ENCODE measurements at regions not wholly inside any gene's neighbourhood (a gene's known extent, or its start where the extent isn't known, plus 50 kb on each side); places are given as distances from the start of the nearest gene placed in this dataset.

GRCh38 chr14:84894254-84894653 is 635.7 kb upstream of the FLRT2 start:
- Histone ChIP-seq H3K4me1 (no peaks in the 10 kb centered on the region), H3K27ac (no peak overlapping the region), H3K9me3 (no peaks in the 10 kb centered on the region), H3K36me3 (no peaks in the 10 kb centered on the region), H3K27me3 (no peaks in the 10 kb centered on the region), H3K4me3 (no peak overlapping the region)
- no peak for TF ChIP-seq CTCF (IDR thresholded peaks at IDR 0.05)
- intact Hi-C loops (cut with DNase I), result no loop called here
- ATAC-seq (no peak), DNase-seq (no peak)

- H3K9me3 ChIP-seq, result no peaks in the 10 kb centered on the region
- H3K27me3 ChIP-seq, result no peaks in the 10 kb centered on the region
- TF ChIP-seq CTCF (IDR thresholded peaks at IDR 0.05), result no peak
- ATAC-seq, result no peak
- no peaks in the 10 kb centered on the region for H3K4me1 ChIP-seq
- H3K27ac ChIP-seq, result no peak overlapping the region
- no peak for DNase-seq
- intact Hi-C loops (cut with DNase I), result no loop called here
- H3K4me3 ChIP-seq, result no peak overlapping the region
- H3K36me3 ChIP-seq, result no peaks in the 10 kb centered on the region
Observed at GRCh38 chr14:84922370-84922769, 607.6 kb upstream of the FLRT2 start.

DNA sequence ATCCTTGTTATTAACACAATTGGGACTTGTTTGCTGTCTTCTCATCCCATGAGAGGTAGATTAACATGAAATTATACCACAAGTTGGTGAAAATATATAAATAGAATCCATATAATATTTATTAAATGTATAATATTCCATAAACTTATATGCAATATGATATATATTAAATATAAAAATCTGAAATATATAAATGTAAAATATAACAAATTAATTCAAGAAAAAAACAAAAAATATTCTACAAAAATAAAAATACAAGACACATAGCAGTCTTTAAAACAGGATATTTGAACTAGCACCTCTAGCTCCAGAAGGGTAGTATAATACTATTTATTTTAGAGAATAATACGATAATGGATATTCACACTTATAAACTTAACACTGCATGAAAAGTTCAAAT is 603.3 kb upstream of the FLRT2 start:
- no peaks in the 10 kb centered on the region for H3K27me3 ChIP-seq
- ATAC-seq (no peak), DNase-seq (no peak)
- no peaks in the 10 kb centered on the region for H3K4me1 ChIP-seq
- no peak overlapping the region for H3K27ac ChIP-seq
- H3K4me3 ChIP-seq, result no peak overlapping the region
- no peaks in the 10 kb centered on the region for H3K9me3 ChIP-seq
- no peak for TF ChIP-seq CTCF (IDR thresholded peaks at IDR 0.05)
- no peaks in the 10 kb centered on the region for H3K36me3 ChIP-seq
- intact Hi-C loops (cut with DNase I), result no loop called here

DNA sequence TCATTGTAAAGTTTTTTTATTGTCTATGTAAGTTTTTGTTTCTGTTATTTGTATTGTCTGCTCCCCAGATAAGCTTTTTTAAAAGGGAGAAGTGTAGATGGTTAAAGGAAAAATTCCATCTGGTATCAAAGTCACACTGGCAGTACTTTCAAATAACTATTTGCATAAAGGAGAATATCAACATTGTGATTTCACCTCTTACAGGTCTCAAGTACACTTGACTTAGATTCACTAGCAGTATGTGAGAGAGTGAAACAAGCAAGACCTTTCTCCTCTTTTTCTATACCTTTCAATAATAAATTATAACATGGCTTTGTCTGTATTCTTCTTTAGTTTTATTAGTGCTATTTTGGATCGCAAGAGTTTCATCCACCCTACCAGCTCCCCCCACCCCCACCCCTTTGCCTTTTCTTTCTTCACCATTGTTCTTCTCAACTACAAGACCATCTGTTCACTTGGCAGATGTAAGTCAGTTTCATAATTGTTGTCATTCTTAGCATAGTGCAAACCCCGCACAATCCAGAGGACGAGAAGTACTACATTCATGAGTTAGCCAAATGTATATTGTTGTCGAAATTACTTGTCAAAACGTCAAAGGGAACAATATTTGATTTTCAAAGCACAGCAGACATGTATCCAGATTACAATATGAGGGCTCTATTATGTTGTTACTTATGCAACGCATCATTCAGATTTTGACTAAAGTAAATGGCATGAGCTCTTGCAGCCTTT is 602.7 kb upstream of the FLRT2 start:
- DNase-seq (no peak), ATAC-seq (peak; percentile 70)
- Histone ChIP-seq H3K27me3 (no peaks in the 10 kb centered on the region), H3K9me3 (no peaks in the 10 kb centered on the region), H3K4me1 (no peaks in the 10 kb centered on the region), H3K36me3 (no peaks in the 10 kb centered on the region), H3K4me3 (no peak overlapping the region), H3K27ac (no peak overlapping the region)
- intact Hi-C loops (cut with DNase I), result no loop called here
- TF ChIP-seq CTCF (IDR thresholded peaks at IDR 0.05), result no peak

GRCh38 chr14:84929086-84929485 is 600.9 kb upstream of the FLRT2 start:
- DNase-seq (no peak), ATAC-seq (no peak)
- no peak overlapping the region for H3K27ac ChIP-seq
- intact Hi-C loops (cut with DNase I), result no loop called here
- H3K36me3 ChIP-seq, result no peaks in the 10 kb centered on the region
- no peak overlapping the region for H3K4me3 ChIP-seq
- H3K9me3 ChIP-seq, result no peaks in the 10 kb centered on the region
- no peaks in the 10 kb centered on the region for H3K4me1 ChIP-seq
- TF ChIP-seq CTCF (IDR thresholded peaks at IDR 0.05), result no peak
- H3K27me3 ChIP-seq, result no peaks in the 10 kb centered on the region

DNA sequence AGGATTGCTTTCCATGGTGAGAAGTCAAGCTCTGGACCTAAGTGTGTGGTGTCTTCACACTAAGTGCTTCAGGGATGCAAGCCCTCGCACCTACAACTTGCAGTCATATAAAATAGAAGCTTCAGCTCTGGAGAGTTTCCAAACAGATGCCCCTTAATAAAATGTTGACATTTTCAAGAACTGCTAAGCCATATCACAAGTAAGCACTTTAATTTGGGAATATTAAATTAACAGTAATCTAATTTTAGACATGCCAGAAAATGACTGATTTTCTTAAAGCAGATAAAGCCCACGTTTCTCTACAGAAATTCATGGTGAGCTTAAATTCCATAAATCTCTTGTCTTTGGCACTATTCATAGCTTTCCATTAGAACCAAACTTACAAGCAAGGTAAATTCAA is 600.1 kb upstream of the FLRT2 start:
- no peak overlapping the region for H3K4me3 ChIP-seq
- no peaks in the 10 kb centered on the region for H3K36me3 ChIP-seq
- H3K9me3 ChIP-seq, result no peaks in the 10 kb centered on the region
- no peak for DNase-seq
- no peaks in the 10 kb centered on the region for H3K4me1 ChIP-seq
- no peak for ATAC-seq
- no peaks in the 10 kb centered on the region for H3K27me3 ChIP-seq
- no peak overlapping the region for H3K27ac ChIP-seq
- intact Hi-C loops (cut with DNase I), result no loop called here
- no peak for TF ChIP-seq CTCF (IDR thresholded peaks at IDR 0.05)
